Fibroblast of mammary gland (primary cell): ENCODE measurements at regions not wholly inside any gene's neighbourhood (a gene's known extent, or its start where the extent isn't known, plus 50 kb on each side); places are given as distances from the start of the nearest gene placed in this dataset.

Experiments
- DNase-seq: peaks from one replicate; pipeline ENCODE4 v3.0.0-alpha.2; 2010; ENCODE audit warnings: low read depth
- H3K4me3 ChIP-seq: 2 replicates; pipeline ENCODE4 v1.5.1; 2011; ENCODE audit warnings: low read depth, mild to moderate bottlenecking, low read length, moderate library complexity; ENCODE audit not compliant: control insufficient read depth
- CTCF ChIP-seq: conservative IDR thresholded peaks from 2 replicates; pipeline ENCODE4 v1.5.1; 2011; ENCODE audit warnings: low read depth, low read length, inconsistent platforms; ENCODE audit not compliant: control insufficient read depth, insufficient read depth

- no peak overlapping the region for H3K4me3 ChIP-seq
- no peak for TF ChIP-seq CTCF
- DNase-seq = no peak
Measured at GRCh38 chr1:232328486-232329102, 301.3 kb downstream of the SIPA1L2 start.

GRCh38 chr1:232327899-232328298 lies 302.0 kb downstream of the SIPA1L2 start:
- DNase-seq = no peak
- no peak overlapping the region for H3K4me3 ChIP-seq
- TF ChIP-seq CTCF = no peak

GRCh38 chr1:232327269-232327668 lies 302.7 kb downstream of the SIPA1L2 start:
- no peak for TF ChIP-seq CTCF
- DNase-seq = no peak
- H3K4me3 ChIP-seq = no peak overlapping the region

DNA sequence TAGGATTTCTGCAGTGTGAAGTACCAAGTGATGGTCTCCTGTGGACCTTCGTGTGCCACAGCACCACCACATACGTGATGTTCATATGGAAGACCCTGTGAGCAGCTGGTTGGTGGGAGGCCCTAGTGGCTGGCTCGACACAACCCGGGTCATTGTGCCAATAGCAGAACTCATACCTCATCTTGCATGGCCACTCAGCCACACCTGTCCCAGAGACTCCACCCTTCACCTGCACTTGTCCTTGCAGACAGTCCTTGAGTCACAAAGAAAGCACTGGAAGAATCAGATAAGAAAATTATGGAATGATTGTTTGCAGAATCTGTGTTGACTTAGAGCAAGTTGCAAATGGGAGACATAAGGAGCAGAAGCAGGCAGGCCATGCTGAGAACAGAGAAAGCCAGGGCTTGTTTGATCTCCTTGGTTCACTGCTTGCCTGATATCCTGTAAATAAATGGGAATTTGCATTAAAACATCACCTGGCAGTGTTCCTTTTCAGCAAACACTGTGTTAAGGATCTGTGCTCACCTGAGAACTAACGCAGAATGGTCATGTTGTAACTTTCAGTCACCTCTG lies 307.7 kb downstream of the SIPA1L2 start:
- no peak for DNase-seq
- no peak for TF ChIP-seq CTCF
- H3K4me3 ChIP-seq = no peak overlapping the region

DNA sequence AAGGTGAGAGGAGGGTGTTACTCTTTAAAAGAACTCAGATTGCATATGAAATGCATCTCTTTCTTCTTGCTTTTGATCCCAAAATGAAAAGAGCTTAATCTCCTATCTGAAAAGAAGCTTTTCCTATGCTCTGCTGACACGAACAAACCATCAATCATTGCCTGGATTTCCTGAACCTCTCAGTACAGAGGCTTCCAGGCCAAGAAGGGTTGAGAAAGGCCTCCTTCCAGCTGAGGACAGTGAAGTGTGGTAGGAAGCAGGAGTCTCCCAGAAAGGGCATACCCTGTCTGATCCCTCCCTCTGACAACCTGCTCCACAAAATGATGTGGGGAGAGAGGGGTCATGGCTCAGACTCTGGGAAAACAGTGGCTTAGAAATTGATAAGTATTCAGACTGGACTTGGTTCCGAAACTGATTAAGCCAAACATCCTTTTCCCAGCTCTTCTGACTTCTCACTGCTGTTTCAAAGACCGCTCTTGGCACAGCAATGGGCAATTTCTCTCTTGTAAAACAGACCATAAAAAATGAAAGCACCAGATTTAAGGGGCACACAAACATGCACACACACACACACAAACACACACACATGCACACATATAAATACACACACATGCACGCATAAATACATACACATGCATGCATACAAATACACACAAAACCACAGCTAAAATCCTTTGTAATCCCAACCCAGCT lies 310.3 kb downstream of the SIPA1L2 start:
- no peak for DNase-seq

GRCh38 chr1:232319072-232319471 lies 310.9 kb downstream of the SIPA1L2 start:
- no peak for TF ChIP-seq CTCF
- H3K4me3 ChIP-seq = no peak overlapping the region
- DNase-seq = no peak

More for the DNA sequence above, 310.3 kb downstream of the SIPA1L2 start:
- no peak for TF ChIP-seq CTCF
- no peak overlapping the region for H3K4me3 ChIP-seq
